Stimulated activated naive CD4-positive, alpha-beta T cell treated with Interleukin-2 at 50 U/mL for 16 hours (primary cell): ENCODE measurements at regions not wholly inside any gene's neighbourhood (a gene's known extent, or its start where the extent isn't known, plus 50 kb on each side); places are given as distances from the start of the nearest gene placed in this dataset.

ENCODE experiments used
- DNase-seq: peaks from one replicate; lab custom pipeline; 2025; lab: John Stamatoyannopoulos, UW

DNA sequence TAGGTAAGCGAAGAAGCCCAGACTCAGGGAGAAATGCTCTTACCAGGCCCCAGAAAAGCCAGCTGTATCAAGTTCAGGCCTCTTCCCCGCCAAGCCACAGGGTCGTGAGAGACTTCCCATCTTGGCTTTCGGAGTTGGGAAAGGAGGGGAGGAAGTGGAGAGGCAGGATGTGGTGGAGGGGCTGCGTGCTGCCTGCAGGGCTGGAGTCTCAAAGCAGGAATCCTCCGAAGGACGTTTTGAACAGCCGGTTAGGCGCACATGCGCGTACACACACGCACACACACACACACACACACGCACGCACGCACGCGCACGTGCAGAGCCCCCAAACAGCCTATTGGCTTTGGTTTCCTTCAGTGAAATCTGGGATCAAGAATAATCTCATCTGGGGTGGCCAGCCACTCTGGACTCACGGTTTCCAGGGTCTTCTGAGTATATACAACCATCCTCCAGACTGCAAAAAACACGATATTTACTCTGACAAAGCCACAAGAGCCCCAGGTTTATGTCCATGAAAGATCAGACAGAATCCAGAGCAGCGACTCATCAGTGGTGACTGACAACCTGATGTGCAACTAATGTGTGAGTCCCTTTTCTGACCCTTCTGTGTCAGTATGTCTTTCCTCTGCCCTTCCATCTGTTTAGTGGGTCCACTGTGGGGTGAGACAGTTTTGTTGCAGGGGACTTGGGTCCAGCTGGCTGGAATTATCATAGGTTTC lies 115.0 kb upstream of the ZNF438 start:
- DNase-seq = no peak

DNA sequence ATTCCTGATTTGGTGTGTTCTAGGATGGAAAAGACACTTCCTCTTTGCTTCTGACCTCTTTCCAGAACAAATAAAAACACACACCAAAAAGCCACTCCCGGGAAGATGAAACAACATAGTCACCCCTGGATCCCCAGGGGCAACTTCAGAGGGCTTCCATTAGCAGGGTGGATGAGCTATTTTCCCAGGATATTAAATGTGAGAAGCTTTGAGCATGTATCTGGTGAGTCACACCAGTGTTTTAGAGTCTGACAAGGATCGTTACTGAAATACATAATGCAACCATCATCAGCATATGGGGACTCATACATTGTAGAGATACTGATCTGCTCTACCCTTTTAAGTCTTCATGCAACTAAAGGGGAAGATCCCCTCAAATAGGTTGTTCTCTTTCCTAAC lies 115.5 kb upstream of the ZNF438 start:
- DNase-seq = no peak

DNA sequence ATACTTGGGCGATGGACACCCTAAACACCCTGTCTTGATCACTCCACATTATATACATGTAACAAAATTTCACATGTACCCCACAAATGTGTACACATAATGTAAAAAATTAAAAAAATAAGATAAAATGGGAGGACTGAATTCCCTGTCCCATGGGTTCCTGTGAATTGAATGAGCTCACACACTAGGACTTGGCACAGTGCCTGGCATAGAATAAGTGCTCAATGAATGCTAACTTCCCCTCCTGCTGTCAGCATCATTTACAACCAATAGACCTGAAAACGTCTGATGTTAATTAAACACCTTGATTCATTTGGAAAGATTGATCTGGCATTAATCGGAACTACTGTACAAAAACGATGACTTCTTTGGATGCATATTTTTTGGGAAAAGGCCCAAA lies 117.3 kb upstream of the ZNF438 start:
- DNase-seq = no peak

DNA sequence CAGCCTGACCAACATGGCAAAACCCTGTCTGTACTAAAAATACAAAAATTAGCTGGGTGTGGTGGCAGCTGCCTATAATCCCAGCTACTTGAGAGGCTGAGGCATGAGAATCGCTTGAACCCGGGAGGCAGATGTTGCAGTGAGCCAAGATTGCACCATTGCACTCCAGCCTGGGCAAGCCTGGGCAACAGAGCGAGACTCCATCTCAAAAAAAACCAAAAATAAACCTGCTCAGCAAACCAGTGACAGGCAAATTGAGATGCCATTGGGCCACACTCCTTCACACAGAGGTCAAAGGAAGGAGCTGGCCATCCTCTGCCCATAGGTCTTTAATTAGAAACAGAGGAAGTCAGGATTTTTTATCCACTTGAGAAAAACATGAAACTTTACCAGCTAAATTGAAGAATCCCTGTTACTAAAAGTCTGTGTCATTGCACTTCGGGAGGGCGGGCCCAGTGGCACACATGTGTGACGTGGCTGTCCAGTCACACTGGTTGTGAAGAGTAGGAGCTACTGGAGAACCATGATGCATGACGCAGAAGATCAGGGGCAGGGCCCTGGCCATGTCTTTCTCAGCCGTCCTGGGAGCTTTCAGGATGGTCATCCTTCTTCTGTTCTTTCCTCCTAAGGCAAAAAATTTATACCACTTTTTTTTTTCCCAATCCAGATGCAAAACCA lies 118.3 kb upstream of the ZNF438 start:
- DNase-seq = no peak

DNA sequence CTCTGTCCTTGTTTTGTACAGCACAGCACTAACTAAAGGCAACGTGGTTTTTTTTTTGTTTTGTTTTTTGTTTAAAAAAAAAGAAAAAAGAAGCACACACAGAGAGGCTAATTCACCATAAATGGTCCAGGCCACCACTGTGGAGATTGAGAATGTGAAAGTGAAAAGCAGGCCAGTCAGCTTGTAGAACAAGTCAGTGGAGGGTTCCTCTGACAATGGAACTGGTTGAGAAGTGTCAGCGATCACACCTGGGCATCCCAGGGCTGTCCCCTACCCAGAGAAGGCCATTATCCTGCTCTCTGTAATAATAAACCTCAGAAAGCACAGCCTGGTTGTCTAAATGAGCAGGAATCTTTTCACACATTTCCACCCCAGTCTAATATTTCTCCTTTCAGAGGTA lies 119.6 kb upstream of the ZNF438 start:
- DNase-seq = no peak

DNA sequence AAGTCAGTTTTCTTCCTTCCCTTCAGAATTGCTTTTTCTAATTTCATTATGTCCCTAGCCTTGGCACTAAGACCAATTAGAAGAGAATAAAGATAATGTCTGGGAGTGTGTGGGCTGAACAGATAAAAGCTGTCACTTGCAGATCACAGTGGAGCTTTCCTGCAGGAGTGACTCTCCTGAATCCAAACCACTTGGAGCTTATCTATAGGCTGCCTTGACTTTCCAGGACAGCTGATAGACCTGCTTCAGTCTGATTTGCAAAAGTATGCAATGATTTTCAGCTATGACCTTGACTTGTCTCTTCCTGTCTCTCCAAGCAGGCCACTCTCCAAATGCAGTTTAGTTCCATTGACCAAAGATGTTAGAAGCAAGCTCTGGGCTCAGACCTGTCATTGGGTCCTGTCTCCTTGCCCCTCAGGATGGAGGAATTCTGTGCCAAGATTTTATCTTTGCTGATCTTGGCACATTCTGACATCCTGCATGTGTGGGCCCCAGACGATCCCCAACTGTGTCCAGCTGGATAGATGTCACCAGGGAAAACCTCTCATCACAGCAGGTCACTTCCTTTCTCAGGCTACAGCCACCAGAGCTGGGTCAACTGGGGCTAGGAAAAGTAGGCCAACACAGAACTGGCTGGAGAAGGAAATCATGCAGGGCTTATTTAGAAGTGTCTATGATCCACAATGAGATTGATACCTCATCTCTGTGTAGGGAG lies 120.9 kb upstream of the ZNF438 start:
- DNase-seq = no peak

DNA sequence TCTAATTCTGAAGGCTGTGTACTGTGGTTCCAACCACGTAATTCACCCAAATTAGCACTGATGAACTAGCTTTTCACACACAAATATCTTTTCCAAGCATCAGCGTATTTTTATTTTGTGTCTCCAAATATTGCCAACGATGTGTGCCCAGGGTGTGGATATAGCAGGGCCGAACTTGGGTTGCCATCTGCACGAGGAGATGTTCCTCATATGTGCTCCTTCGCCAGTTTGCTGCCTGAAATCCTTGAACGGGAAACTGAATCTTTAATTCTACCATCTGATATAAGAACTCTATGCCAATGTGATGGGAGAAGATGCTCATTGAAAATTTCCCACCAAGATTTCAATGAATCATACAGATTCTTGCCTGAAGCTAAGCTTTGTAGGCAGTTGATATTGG lies 121.5 kb upstream of the ZNF438 start:
- DNase-seq = no peak

DNA sequence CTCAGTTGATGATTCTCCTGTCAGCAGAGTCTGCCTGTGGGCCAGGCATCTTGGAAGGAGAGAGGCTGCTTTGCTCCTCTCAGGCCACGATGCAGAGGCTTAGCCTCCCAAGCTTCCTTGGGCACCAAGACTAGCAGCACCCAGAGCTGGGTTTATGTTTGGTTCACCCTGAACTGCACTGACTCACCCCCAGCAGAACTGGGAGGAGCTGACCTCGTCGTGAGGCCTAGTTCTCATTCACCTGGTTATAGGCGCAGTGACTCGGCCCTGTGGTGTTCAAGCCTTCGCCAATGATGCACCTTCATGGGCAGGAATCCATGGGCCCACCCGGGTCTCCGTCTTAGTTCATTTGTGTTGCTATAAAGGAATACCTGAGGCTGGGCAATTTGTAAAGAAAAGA lies 122.0 kb upstream of the ZNF438 start:
- no peak for DNase-seq

DNA sequence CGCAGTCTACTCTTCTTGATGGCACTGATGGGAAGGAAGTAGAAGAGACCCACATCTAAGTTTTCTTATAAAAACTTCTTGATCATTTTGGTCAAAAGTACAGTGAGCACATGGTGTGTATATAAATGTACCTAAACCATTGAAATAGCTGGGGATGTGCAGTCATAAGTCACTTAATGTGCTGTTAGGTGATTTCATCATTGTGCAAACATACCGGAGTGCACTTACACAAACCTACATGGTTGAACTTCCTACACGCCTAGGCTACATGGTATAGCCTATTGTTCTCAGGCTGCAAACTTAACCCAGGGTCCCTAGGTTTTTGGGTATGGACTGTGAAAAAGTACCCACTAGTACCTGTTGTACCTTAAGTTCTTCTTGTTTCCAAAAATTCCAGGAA lies 123.3 kb upstream of the ZNF438 start:
- DNase-seq = no peak

DNA sequence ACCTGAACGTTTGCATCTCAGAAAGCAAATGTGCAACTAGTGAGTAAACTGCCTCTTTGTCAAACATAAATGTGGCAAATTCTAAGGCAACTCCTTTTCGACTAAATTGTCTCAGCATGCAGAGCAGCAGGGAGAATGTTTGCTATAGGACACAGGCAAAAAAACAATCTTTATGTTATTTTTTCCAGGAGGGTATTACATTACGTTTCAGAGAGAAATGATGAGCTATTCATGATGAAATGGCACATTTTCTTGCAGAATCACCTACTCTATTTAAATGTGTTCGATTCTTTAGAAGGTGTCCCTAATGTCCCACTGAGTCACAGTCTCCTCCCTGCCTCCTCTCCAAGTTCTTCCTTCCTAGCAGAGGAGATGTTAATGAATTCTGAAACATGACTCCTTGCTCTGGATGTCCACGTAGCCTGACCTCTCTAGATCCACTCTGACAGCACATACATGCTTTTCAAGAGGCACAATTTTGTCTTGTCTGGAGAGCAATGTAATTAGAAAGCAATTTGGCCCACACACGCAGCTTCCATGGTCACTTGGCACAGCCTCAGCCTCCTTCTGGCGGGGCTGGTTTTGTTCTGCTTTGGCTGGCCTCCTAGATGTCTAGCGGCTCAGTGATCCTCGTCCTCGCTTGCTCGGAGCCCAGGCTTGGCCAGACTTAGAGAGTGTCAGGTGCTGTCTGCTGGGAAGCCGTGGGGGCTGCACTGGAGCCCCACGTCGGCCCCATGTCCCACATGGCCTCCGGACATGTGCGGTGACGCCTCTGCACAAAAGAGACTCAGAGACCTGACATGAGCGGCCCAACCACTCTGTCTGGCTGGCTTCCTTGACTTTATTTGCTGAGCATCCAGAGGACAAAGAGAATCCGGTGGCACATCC lies 125.7 kb upstream of the ZNF438 start:
- no peak for DNase-seq

DNA sequence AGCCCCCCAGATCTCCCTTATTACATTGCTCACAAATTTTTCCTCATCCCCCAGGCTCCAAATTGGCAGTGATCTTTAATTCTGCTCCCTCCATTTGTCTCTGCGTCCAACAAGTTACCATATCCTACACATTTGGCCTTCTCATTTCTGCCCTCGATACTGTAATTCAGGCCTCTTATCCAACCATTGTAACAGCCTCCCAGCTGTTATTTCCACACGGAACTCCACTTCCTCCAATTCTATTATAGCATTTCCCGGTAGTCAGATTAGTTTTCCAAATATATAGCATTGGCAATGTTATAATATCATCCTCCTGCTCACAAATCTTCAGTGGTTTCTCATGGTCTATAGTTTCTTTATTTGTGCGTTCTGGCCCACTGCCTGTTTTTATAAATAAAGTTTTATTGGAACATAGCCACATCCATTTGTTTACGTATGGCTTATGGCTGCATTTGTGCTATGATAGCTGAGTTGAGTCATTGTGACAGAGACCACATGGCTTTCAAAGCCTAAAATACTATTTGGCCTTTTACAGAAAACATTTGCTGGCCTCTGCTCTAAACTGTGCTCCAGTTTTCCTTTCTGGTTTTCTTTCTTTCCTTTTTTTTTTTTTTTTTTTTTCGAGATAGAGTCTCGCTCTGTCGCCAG lies 126.5 kb upstream of the ZNF438 start:
- no peak for DNase-seq

DNA sequence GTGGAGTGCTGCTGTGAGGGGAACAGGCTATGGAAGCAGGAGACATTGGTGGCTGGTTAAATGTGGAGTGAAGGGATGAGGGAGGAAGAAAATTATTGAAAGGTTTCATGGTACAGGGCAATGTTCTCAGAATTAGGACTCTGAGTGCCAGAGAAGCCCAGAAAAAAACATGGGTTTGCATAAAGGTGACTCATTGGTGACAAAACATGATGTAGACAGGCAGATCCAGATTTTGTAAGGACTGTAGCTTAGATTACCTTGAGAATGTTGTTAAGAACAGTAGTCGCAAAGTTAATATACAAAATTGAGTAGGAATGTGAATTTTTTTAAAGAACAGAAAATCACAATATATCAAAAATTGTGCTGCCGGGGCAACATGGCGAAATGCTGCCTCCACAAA lies 134.9 kb upstream of the ZNF438 start:
- DNase-seq = no peak

DNA sequence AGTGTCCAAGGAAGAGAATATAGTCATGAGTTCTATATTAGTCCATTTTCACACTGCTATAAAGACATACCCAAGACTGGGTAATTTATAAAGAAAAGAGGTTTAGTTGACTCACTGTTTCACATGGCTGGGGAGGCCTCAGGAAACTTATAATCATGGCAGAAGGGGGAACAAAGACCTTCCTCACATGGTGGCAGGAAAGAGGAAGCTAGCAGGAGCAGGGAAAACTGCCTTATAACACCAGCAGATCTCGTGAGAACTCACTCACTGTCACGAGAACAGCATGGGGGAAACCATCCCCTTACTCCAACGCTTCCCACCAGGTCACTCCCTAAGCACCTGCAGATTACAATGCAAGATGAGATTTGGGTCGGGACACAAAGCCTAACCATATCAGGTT lies 139.0 kb upstream of the ZNF438 start:
- DNase-seq = no peak

DNA sequence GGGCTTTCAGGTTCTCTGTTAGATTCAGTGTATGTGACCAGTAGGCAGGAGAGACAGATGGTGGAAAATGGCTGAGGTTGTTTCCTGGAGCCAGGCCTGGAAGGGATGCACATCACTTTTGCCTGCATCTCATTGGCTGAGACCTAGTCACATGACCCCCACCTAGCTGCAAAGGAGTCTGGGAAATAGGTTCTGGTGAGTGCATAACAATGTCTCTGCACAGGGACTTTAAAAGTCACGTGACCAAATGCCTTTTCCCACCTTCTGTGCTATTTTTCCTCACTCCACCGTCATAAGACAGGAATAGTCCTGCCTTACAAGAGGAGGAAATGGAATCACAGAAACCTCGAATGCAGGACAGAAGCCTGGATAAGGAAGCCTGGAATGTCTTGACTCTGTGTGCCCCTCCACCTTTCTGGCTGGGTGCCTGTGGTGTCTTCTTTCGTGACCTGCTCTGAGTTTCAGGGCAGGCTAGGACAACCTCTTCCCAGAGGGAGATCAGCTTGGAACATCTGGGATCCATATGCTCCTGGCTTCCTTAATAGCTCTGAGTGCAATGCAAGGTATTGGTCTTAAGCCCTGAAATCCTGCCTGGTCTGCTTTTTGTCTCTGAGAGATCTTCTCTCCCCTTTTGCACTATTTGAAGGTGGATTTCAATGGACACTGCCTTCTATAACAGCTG lies 139.9 kb upstream of the ZNF438 start:
- DNase-seq = no peak

DNA sequence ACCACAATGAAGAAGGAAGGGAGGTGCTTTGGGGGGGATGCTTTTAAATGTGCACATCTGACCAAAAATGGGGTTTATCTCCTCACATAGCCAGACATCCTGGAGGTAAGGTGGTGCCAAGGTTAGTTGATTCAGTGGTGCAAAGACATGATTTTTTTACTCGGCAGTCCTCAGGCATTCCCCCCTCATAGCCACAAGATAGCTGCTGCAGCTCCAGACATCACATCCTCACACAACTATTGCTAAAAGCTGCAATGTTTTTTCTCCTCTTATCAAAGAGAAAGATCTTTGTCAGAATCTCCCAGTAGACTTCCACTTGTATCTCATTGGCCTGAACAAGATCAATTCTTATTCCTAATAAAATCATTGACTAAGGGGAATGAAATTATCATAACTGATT lies 141.3 kb upstream of the ZNF438 start:
- no peak for DNase-seq

DNA sequence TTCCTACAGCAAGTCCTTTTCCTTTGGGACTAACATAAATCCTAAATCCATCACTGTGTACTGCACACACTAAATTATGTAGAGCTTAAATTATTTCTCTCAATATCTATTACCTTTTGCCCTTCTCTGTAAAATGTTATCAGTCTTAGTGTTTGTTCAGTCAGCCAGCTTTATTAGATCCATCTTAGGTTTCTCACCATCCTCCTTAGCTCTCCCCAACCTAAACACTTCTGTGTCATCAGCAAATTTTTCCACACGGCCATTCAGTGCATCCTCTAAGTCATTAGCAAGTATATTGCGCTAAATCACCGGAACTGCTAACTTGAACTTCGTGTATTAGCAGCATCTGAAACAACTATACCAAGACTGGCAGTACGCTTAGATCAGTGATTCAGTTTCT lies 142.1 kb upstream of the ZNF438 start:
- DNase-seq = no peak

DNA sequence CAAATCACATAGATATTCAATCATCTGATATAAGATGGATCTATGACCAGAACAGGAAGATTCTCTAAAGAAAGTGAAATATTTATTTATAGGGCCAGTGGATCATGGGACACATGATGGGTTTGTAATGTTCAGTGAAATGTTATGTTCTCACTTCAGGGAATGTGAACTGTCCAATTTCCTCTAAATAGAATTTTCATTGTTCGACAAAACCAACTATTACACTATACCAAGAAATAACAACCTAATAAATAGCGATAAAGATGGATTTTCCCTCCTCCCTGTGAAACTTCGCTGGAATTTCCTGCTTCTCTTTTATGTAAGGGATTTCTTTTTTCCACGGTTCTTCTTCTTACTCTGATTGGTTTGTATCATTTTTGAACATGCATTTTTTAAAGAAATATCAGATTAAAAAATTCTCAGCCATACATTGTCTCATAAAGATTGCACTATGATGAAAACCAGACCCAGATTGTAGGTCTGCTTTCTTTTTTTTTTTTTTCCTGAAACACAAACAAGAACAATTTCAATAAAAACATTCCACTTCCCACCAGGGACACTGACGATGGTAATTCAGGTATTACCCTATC lies 139.8 kb upstream of the ZEB1 start:
- DNase-seq = no peak

DNA sequence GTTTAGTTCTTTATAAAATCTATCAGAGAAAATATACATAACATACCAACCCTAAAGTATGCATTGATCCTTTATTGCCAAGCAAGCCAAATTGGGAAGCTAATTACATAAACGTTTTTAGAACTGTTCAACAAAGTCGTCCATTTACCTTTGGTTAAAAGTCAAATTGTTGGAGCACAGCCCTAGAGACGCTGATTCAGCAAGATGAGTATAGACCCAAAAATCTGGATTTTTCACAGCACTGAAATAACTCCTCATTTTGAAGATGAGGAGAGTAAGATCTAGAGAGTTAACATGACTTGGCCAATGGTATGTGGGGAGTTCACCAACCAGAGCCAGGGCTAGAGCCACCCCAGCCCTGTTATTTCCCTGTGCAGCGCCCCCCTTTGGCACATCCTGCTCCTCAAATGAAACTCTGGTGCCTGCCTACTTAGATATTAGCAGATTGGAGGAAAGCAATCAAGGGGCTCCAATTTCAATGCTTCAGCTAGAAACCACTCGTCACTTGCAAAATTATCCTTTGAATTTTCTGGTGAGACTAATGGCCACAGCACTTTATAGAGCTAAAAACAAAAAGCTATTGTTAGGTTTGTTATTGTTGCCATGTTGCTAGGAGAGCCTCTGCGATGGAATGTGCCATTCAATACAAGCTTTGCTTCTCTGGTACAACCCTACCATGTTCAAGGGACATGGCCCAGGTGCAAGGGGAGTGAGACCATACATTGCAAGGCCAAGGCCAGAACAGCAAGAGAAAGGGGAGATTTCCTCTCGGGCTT lies 132.6 kb upstream of the ZEB1 start:
- no peak for DNase-seq

DNA sequence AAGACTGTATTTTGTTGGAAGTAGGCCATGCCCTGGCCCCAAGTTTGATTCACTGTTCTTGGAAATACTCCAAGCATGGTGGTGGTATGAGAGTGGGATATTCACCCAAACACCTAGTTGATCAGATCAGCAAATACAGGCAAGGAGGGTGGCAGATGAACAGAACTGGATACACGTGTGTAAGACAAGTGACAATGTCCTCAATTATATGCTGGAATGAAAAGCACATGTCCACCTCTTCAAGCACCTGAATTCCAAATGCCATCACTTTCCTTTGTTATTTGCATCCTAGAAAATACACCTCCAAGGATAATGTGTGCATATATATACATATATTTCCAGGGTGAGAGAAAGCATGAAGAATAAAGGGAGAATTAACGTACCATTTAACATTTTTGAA lies 131.8 kb upstream of the ZEB1 start:
- no peak for DNase-seq

DNA sequence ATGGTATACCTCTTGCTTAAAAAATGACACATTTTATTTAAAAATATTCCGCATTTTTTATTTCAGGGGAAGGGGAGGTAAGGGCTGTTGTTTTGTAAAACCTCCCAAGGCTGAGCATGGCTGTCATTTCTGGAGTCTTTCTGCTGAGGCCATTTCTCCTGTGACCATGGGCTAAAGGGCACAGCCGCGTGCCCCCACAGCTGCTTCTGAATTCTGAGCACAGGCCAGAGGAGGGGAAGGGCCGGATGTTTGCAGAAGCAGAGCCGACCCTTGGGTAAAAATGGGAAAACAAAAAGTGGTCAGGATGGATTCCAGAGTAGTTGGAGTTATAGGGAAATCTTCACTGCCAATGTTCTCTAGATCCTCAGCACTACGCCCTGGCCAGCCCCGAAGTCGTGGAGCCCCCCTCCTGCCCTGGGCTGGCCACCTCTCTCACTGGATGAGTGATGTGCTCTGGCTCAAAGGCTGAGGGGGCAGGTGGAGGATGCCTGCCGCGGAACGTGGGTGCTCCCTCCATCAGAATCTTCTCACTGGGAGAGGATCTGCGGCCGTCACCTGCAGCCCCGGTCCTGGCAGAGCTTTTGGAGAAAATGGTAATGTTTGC lies 131.3 kb upstream of the ZEB1 start:
- DNase-seq = no peak
